HG02938 (cell line): ENCODE measurements at regions not wholly inside any gene's neighbourhood (a gene's known extent, or its start where the extent isn't known, plus 50 kb on each side); places are given as distances from the start of the nearest gene placed in this dataset.

Experiments used
- ATAC-seq: cut with Tn5 transposase; IDR thresholded peaks from one replicate; pipeline ENCODE4 v1.9.1; 2021; ENCODE audit warnings: mild to moderate bottlenecking, moderate library complexity; ENCODE audit not compliant: unreplicated experiment

DNA sequence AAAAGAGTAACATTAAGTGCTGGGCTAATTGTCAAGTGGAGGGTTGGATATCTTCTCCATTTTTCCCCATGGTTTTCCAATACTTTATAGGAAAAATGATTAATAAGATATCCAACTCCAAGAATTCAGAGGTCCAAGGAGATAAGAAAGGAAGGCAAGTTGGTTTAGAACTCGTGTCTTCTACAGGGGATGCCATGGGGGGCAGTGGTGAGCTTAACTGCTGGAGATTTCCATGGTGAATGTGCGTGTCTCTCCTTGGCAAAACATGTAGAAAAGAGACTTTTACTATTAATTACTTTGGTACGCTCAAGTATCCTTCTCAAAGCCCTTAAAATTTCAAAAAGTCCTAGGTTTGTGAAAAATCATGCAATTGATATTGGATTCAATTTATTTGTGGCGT, 982.9 kb upstream of the RBFOX1 start:
- no peak for ATAC-seq

DNA sequence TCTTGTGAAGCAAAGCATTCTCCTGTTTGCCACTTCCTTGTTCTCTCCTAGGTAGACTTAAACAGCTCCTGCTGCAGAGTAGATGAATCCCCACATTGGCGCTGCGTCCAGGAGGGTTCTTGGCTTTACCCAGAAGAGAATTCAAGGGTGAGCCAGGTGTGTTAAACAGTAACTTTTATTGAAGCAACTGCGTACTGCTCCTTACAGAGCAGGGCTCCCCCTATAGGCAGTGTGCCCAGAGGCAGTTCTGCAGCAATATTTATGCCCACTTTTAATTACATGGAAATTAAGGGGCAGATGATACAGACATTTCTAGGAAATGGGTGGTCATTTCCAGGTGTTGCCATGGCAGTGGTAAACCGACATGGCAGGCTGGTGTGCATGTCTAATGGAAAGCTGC, 987.6 kb upstream of the RBFOX1 start:
- ATAC-seq, result no peak

DNA sequence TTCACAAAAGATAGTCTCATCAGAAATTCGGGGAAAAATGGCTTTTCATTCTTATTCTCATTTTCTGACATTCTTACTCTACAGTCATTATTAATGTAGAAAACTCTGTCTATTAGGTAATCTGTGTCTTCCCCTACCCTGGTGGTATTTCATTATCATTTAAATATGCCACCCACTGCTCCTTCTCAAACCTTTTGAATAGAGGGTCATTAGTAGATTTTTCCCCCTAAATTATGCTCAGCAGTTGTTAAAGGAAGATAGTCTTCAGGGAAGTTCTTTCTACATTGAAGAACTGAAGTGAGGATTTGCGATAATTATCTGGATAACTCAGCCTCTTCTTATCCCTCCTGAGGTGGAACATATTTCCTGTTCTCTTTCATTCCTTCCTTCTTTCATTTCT, 989.5 kb upstream of the RBFOX1 start:
- no peak for ATAC-seq

DNA sequence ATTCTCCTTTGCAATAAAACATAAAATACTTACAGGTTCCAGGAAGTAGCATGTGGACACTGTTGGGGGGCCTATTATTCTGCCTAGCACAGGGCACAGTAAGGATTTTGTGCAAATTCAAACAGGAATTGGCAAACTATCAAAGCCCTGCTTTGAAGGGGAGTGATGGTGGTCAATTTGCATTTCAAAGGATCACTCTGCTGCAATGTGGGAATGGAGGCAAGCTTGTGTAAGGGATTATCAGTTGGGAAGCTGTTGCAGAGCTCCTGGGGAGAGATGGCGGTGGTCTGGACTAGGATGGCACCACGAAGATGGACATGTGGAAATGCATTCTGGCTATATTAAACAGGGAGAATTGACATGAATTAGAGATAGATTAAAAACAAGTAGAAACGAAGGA, 990.7 kb upstream of the RBFOX1 start:
- no peak for ATAC-seq

DNA sequence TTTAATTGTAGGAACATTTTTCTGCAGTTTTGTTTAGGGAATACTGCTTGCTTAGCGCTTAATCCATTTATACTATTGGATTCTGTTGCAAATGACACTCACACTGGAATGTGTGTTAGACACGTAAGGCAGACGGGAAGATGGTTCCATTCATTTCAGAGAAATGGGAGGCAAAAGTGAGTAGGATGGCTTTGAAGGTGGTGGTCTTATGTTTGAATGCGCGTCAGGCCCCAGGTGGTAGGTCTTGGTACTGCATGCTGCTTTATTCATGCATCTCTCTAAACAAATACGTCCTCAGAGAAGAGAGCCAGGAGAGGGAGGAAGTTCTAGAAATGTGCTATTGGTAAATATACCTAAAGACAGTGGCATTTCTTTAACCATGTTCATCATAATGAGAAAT, 997.6 kb upstream of the RBFOX1 start:
- no peak for ATAC-seq

DNA sequence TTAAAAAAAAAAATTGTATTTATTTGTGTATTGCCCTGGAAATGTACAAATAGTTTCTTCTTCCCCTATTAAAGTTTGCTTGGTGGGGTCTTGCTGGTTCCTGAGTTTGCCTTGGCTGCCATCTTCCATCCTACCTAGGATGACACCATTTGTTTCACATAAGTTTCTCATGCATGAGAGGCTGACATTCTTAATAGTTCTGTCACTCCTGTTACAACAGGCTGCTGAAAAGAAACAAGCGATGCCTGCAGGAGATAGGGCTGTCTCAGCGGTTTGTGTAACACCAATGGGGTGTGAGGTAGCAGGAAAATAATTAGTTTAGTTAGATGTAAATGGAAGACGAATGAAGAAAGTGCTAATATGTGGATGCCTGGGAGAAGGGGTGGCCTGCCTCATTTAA, 1000.9 kb upstream of the RBFOX1 start:
- ATAC-seq, result no peak

DNA sequence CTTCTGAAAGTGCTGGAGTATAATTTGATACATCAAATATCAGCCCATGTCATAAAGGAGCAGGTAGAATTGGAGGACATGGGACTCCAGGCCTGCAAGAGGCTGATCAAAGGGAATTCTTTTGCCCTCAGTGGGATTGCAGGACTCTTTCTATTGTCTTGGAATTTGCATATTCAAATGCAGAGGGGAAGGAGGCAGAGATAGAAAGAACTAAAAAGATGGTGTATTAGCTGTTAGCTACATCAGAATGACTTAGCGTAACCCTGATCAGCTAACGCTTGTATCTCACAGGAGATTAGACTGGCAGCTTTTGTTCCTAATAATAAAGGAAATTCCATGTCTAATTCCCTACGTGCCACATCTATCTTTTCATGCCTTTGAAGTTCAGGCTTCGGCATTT, 1014.7 kb upstream of the RBFOX1 start:
- no peak for ATAC-seq

DNA sequence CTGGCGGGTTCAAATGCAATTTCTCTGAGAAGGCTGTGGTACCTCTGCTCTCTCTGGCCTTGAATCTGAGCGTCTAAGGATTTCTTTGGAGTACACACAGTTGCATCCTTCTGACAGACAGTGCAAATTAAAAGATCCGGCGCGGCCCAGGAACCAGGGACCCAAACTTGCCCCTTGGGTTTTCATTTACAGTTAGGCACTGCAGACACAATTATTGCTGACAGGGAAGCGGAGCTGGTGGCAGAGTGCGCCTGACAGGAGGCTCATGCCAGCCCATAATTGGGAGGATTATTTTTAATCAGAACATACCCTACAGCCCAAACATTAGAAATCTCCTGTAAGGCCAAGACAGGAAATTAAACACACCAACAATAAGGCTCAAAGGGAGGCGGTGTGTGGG, 1023.4 kb upstream of the RBFOX1 start:
- ATAC-seq, result no peak

DNA sequence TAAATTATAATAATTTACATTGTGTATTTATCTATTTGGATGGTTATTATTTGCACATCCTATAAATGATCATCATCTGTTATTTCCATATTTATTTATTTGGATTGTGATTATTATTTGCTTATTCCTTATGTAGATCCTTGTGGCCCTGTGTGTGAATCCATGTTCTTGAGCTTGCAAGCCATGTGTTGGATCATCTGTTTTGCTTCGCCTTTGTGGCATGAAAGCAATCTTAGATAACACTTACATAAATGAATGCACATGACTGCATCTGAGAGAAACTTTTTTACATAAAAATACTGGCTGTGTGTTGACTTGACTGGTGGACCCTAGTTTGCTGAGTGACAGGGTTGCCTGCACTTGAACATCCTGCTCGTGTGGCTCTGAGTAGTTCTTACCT, 1024.5 kb upstream of the RBFOX1 start:
- no peak for ATAC-seq

DNA sequence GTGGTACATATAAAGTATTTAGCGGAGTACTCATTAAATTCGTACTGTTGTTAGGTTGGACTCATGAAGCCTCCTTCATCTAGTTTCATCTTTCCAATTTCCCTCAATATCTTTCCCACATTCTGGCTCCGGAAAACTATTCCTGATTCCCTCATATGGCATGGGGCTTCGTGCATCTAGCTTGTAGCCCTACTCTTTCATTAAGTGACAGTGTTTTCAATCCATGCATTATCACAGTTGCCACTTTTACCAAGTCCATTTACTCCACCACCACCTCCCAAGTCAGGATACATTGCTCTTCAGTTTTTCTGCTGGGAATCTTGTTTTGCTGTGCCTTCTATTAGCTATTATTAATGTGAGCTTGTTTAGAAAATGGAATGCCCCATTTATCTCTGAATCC, 1032.1 kb upstream of the RBFOX1 start:
- ATAC-seq, result no peak

DNA sequence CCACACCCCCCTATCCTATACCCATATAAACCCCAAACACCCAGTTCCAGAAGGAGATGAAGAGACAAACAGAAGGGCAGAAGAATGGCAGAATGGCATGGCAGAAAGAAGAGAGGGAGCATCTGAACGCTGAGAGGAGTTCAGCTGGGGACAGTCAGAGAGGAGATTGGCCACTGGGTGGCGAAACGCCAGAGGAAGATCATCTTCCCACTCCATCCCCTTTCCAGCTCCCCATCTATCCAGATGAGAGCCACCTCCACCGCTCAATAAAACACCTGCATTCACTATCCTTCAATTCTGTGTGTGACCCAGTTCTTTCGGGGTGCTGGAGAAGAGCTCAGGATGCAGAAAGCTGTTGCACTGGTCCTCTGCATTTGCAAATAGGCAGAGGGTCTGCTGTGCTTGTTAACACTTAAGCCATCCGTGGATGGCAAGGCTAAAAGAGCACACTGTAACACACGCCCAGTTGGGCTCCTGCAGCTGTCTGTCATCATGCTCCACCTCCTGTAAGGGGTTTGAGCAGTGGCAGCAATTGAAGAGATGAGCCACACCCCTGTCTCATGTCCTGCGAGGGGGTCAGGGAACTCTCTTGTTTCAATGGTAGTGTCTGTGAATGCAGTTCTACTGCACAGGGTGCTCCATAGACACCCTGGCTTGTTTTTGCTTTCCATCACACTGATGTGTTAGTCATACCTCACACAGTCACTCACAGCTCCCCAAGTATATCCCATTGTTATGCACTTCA, 1034.8 kb upstream of the RBFOX1 start:
- no peak for ATAC-seq

DNA sequence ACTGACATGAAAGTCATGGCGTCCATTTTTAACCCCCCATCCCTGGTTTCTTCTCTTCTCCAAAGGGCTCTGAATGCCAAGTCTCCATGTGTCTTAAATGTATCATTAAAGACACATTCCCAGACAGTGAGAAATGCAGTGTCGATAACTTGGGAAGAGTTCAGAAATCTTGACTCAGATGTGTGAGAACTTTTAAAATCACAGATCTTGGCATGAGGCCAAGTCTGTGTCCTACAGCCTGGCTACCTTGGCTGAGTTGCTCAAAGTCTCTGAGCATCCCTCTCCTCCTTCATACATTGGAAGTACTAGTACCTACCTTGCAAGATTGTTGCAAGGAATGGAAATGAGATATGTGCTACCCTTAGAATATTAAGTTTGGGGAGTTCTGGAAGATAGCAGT, 1046.5 kb upstream of the RBFOX1 start:
- ATAC-seq, result no peak

DNA sequence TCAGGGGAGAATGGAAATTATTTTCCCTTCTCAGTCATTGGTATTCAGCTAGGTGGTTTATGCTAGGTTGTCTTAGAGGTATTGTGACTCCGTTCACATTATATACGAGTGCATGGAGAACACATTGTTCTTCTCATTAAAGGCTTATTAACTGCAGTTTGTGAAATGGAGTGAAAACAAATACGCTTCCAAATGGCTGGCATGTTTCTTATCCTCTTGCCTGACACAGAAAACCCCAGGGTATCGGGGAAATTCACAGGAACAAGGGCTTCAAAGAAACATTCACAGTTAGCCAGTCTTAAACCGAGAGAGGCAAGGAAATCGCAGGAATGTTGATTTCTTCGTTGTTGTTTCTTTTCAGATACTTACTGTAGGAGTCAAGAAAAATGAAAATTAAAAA, 1047.9 kb upstream of the RBFOX1 start:
- ATAC-seq, result no peak

DNA sequence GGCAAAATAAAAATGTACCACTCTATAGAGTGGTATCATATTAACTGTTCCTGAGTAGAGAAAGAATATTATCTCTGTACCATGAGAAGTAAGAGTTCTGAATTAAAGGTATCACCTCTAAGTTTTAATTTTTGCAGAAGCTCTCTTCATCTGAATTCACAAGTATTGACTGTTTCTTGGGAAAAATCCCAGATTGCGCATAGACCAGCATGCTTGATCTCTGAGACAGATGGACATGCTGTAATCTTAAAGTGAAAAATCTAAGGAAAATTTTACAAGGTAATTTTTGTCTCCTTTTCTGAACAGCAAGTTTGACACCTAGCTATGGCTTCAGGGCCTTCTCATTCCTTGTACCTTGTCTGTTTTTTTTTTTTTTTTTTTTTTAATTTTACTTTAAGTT, 1050.7 kb upstream of the RBFOX1 start:
- no peak for ATAC-seq

DNA sequence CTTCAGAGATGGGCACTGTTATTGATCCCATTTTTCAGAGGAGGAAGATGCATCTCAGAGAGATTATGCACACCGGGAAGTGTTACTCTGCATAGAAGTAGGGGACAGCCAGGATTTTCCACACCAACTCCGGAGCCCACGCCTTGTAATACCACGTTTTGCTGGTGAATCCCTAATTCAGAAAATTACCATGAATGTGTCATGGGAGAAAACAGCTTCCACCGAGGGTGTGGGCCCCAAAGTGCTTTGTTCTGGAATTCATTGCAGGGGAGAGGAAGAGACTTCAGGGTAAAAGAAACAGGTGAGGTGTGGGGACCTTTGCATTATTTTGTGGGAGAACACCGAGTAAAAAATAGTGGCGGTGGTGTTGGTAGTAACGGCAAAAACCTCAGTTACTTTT, 1051.4 kb upstream of the RBFOX1 start:
- ATAC-seq, result no peak

DNA sequence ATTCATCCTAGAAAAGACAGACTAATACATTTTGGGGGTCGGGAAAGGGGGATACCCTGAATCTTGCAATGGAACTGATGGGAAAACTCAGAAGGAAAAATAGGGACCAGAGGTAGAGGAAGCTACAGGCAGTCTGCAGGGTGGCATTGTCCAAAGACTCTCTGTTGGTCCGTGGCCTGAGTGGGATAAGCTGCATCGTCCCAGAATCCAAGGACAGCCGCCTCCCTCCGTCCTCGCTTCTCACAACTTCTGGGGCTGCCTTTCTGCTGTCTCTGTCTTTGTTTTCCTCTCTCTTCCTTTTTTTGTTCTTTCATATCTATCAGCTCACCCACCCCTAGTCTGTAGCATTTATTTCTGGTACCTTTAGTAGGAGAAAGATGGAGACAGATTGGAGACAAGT, 1052.6 kb upstream of the RBFOX1 start:
- no peak for ATAC-seq

DNA sequence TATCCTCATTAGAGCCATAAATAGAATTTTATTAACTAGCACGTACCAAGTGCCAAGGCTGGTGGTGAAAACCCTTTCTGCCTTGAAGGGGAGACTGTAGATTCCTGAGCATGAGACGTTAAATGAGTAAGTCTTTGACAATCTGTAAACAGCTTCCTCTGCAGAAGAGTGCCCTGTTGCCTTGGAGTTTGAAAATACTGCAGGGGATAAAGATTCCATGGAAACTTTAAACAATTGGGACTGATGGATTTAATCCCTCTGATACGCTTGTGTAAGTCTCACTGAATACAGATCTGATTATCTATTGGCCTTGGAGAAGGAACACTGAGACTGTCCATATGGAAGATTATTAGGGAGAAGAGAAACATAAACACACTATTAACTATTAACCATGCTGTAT, 1053.4 kb upstream of the RBFOX1 start:
- ATAC-seq, result no peak

DNA sequence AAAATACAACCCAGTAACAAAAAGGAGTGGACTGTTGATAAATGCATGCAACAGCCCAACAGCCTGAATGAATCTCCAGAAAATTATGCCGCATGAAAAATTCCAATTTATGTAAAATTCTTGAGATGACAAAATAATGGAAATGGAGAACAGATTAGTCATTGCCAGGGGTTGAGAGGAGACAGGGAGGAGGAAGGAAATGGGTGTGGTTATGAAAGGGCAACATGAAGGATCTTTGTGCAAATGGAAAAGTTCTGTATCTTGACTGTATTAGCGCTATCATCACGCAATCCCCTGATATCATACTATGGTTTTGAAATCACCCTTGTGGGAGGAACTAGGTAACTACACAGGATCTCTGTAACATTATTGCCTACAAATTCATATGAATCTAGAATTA, 1058.3 kb upstream of the RBFOX1 start:
- ATAC-seq, result no peak

DNA sequence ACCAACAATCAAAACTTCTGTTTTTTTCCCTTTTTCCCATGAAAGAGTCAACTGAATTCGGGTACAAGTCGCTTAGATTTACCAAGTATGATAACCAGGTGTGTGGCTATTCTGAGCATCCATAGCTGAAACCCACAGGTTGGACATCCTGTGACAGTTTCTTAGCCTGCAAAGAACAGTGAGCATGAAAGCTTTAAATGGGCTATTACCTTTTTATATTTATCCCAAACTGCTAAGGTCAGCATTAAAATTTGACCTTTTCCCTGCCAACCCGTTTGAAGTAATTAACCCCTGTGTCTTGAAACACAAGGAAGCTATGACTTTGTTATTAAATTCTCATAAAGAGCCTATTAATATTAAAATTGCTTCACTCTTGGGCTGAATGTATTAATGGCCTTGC, 1065.0 kb upstream of the RBFOX1 start:
- no peak for ATAC-seq

DNA sequence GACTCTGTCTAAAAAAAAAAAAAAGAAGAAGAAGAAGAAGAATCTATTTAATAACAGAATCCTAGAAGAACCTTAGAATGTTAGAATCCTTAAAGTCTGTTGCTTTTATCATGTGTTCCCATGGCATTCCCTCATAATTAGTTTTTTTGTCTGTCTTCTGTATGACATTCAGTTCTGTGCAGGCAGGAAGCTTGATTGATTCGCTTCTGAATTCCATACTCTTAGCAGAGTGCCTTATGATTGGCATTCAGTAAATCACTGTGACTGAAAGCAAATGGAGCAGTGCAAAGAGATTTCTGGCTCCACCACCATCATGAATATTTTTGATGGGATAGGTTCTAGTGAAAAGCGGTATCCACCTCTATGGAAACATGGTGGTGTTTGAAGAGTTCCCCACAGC, 1065.9 kb upstream of the RBFOX1 start:
- ATAC-seq, result no peak

DNA sequence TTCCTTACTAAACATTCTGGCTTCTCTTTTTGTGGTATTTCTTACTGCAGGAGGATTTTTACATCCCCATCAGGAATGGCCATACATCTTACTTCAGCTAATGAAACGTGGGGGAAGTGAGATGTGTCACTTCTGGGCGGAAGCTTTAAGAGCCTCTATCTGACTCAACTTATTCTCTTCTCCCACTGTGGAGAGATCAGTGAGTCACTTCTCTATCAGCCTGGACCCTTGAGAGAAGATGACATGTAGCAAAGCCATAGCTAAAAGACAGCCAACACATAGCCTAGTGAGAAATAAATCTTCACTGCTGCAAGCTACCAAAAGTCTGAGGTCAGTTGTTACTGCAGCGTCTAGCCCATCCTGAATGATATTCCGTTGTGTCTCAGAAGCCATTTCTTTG, 1066.7 kb upstream of the RBFOX1 start:
- no peak for ATAC-seq

DNA sequence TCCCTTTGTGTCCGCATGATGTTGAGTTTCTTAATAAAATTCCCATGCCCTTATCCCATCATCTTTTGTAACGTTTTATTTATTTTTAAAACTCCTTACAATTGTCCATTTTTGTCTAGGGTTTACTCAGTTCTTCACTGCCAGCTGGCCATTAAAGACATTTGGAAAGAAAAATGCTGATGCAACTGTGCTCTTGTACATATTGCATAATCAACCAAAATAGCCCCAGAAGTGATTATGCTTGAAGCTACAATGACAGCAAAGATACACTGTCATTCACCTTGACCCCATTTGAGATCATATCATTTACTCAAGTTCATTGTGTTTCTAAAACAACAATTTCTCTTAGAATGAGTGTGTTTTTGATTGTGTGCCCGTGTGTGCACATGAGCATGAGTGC, 1074.6 kb upstream of the RBFOX1 start:
- ATAC-seq, result no peak

DNA sequence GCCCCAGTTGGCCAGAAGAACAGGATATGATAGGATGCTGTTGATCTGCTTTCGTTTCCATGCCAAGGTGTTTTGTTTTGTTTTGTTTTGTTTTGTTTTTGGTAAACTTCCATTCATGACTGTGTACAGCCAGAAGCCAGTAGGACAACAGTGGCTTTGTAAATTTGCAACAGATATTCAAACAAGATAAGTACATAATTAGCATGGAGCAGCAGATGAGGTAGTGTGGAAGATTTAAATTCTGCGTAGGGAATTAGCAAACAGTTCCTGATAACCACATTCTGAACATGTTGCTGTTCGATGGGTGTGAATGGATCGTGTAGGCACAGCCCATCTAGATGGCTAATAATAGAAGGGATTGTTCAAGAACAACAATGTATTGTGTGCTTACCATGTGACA, 1080.1 kb upstream of the RBFOX1 start:
- no peak for ATAC-seq

DNA sequence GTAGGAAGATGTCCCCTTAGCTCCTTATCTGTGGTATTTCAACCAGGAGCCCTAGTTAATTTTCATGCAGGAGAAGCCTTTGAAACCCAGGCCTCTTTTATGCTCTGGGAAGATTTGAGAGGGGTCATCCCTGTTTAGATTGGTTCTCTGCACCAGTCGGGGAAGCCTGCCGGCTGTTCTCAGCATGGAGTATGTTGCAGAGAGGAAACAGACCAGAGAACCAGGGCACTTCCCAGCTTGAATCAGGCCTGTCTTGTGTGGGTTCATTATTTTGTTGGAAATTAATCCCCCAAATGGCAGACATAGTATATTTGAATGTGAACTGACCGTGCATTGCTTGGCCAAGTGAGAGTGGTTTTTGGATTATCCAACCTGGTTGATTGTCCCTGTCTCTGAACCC, 1082.1 kb upstream of the RBFOX1 start:
- no peak for ATAC-seq
